ENCODE measurements at regions not wholly inside any gene's neighbourhood (a gene's known extent, or its start where the extent isn't known, plus 50 kb on each side); places are given as distances from the start of the nearest gene placed in this dataset.

GRCh38 chr9:12095931-12096330, 597.3 kb upstream of the TYRP1 start:
- no peak for TF ChIP-seq CTCF (IDR thresholded peaks at IDR 0.05)
- no peak for TF ChIP-seq POLR2A (IDR thresholded peaks at IDR 0.05)
